GM12874 (cell line): ENCODE measurements at regions not wholly inside any gene's neighbourhood (a gene's known extent, or its start where the extent isn't known, plus 50 kb on each side); places are given as distances from the start of the nearest gene placed in this dataset.

Experiments
- TF ChIP-seq, protein P1 (sequence below): IDR thresholded peaks from 2 replicates; pipeline ENCODE4 v1.5.1; 2011; ENCODE audit warnings: low read depth, mild to moderate bottlenecking, control low read depth, low read length, moderate library complexity; ENCODE audit not compliant: insufficient read depth

DNA sequence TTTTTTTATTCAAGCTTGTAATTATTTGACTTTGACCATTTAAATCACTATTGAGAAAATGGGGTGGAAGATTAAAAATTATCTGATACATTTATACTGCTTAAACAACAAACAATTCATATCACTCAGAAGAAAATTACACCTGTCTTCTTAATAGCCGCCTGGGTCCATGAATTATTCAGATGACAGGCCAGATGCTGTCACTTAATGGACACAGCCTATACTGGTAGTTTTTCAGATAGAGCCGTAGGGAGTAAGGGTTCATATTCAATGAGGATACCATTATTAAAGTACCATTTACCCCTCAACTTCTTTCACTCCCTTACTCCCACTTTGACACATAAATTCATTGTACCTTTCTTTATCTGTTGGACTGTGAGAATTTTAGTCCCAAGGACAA lies 1193.4 kb upstream of the MAP3K7 start:
- TF ChIP-seq, protein P1, sequence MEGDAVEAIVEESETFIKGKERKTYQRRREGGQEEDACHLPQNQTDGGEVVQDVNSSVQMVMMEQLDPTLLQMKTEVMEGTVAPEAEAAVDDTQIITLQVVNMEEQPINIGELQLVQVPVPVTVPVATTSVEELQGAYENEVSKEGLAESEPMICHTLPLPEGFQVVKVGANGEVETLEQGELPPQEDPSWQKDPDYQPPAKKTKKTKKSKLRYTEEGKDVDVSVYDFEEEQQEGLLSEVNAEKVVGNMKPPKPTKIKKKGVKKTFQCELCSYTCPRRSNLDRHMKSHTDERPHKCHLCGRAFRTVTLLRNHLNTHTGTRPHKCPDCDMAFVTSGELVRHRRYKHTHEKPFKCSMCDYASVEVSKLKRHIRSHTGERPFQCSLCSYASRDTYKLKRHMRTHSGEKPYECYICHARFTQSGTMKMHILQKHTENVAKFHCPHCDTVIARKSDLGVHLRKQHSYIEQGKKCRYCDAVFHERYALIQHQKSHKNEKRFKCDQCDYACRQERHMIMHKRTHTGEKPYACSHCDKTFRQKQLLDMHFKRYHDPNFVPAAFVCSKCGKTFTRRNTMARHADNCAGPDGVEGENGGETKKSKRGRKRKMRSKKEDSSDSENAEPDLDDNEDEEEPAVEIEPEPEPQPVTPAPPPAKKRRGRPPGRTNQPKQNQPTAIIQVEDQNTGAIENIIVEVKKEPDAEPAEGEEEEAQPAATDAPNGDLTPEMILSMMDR = no peak

DNA sequence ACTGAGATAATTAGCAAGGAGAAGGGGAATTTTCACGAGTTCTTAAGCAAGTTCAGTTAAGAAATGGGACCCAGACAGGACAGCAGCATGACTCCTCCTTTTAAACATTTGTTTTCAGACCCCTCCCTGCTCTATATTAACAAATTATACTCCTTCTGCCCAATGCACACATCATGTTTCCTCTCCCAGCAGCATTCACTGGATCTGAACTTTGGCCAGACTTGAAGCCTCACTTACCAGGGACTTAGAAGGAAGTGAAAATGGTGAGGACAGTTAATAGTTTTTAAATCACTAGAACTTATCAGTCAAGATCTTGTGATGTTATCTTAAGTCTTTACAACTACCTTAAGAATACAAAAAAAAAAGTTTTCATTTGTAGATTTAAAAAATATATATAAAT lies 1174.7 kb upstream of the MAP3K7 start:
- TF ChIP-seq, protein P1 = no peak

DNA sequence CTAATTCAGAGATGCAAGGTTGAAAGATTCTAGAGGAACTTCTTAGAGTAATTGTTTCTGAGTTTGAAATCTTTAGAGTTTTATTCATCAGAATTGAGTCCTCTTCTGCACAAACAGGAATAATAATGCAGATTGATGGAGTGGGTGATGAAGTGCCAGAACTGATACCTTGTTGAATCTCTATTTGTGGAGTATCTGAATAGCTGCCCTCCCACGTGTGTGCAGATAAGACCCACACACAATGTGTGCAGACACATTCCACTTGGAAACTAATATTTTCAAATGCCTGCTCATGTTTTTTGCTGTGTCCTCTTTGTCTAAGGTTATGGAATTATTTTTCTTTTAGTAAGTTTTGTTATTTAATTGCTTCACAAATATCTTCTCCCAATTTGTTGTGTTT lies 1167.8 kb upstream of the MAP3K7 start:
- TF ChIP-seq, protein P1 = no peak

DNA sequence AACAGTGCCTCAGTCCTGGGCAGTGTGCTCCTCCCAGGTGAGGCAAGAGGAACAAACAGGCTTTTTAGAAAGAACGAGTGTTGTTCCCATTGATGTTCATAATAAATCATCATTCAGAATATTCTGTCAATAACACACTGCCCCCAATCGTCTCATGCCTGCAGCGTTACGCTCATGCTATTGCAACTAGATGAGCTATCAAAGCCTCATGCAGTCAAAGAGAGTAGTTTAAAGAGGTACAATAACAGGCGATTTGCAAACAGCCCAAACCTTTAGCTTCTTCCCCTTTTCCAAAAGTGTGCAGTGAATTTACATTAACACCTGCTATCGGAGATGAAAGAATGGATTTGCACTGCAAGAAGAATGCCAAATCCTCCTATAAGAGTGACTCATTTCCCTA lies 1164.7 kb upstream of the MAP3K7 start:
- TF ChIP-seq, protein P1 = no peak

DNA sequence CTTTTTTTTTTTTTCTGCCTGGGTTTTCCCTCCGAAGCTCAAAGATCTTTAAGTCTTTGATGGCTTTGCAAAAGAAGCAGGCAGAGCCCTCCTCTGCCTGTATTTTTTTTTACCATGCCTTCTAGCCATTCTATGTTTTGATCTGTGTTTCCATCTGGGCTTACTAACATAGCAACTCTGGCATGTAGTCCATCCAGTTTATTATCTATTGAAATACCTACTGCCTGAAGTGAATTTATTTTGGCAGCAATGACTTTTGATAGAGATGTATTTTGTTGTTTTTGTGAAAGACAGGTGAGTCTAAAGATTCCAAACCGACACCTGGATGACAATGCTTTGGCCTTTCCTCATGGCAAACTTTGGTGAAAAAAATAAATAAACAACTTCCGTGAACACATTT lies 1157.7 kb upstream of the MAP3K7 start:
- TF ChIP-seq, protein P1 = no peak

DNA sequence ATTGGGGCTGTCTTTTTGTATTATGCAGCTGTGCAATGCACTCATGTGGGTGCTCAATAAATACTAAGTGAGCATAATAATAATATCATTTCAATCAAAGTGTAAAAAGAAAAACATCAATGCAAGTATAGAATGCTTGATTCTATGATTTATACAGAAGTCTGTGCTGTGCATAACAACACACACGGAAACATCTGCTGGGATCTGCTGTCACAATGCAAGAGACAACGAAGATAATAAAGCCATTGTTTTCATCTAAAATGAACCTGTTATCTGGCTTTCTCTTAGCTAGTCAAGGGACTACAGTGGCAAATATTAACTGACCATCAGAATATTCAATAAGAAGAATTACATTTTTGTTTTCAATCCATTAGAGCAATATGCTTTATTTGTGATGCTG lies 1156.9 kb upstream of the MAP3K7 start:
- TF ChIP-seq, protein P1 = no peak

DNA sequence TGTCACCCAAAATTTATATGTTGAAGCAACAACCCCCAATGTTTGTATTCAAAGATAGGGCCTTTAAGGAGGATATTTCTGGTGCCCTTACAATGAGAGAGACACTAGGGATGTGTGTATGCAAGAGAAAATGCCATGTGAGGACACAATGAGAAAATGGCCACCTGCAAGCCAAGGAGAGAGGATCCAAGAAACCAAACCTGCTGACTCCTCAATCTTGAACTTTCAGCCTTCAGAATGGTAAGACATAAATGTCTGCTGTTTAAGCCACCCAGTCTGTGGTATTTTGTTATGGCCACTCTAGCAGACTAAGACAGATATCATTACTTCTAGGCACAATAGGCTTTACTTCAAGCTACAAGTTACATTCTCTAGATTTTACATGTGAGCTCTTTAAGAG lies 1145.1 kb upstream of the MAP3K7 start:
- TF ChIP-seq, protein P1 = no peak

DNA sequence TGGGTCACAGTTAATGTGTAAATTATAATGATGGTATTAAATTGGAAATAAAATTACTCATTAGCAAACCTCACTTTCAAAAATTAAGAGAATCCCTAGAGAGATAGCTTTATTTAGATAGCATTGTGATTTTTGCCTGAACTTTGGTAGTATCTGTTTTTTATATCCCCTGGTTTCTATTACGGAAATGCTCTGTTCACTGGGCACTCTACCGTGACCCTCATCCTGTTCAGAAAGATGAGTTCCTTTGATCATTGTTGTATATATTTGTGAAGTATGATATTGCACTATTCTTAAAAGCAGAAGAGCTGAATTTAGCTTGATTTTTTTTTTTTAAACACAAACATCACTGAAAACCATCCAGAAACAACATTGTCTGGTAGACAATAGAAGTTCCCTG lies 1143.8 kb upstream of the MAP3K7 start:
- TF ChIP-seq, protein P1 = no peak
